Hepatocyte (in vitro differentiated cells): ENCODE measurements at regions not wholly inside any gene's neighbourhood (a gene's known extent, or its start where the extent isn't known, plus 50 kb on each side); places are given as distances from the start of the nearest gene placed in this dataset.

Experiments used
- DNase-seq: peaks from one replicate; pipeline ENCODE4 v3.0.0-alpha.2; 2016; ENCODE audit warnings: low spot score
- H2AFZ ChIP-seq: fragments of 200-600 bp; sonication (generic); 2 replicates; pipeline ENCODE4 v1.6.0; 2016; ENCODE audit warnings: antibody characterized with exemption, mild to moderate bottlenecking
- H3K27ac ChIP-seq: fragments of 200-600 bp; sonication (generic); 2 replicates; pipeline ENCODE4 v1.5.1; 2016; ENCODE audit warnings: mild to moderate bottlenecking
- H3K27me3 ChIP-seq: fragments of 200-600 bp; sonication (generic); 2 replicates; pipeline ENCODE4 v1.6.1; 2016
- H3K36me3 ChIP-seq: fragments of 200-600 bp; sonication (generic); replicated peaks from 2 replicates; pipeline ENCODE4 v1.5.1; 2016; ENCODE audit warnings: low read depth; ENCODE audit not compliant: insufficient read depth
- H3K4me1 ChIP-seq: fragments of 200-600 bp; sonication (generic); 2 replicates; pipeline ENCODE4 v1.5.1; 2016; ENCODE audit warnings: mild to moderate bottlenecking, moderate library complexity; ENCODE audit not compliant: insufficient read depth
- H3K4me2 ChIP-seq: fragments of 200-600 bp; sonication (generic); 2 replicates; pipeline ENCODE4 v1.6.0; 2016
- H3K4me3 ChIP-seq: fragments of 200-600 bp; sonication (generic); 2 replicates; pipeline ENCODE4 v1.5.1; 2016; ENCODE audit warnings: mild to moderate bottlenecking
- H3K79me2 ChIP-seq: fragments of 200-600 bp; sonication (generic); 2 replicates; pipeline ENCODE4 v1.6.0; 2017; ENCODE audit warnings: mild to moderate bottlenecking
- H3K9me2 ChIP-seq: fragments of 200-600 bp; sonication (generic); replicated peaks from 2 replicates; pipeline ENCODE4 v1.6.0; 2017; ENCODE audit warnings: mild to moderate bottlenecking; ENCODE audit not compliant: insufficient read depth
- H3K9me3 ChIP-seq: fragments of 200-600 bp; sonication (generic); 2 replicates; pipeline ENCODE4 v1.5.1; 2016; ENCODE audit warnings: low read depth, mild to moderate bottlenecking
- H4K20me1 ChIP-seq: fragments of 200-600 bp; sonication (generic); 2 replicates; pipeline ENCODE4 v1.6.0; 2016; ENCODE audit warnings: mild to moderate bottlenecking; ENCODE audit not compliant: insufficient read depth, poor library complexity, severe bottlenecking
- EZH2 ChIP-seq: fragments of 200-600 bp; sonication (generic); IDR thresholded peaks from 2 replicates; pipeline ENCODE4 v1.6.1; 2016; ENCODE audit warnings: antibody characterized with exemption, mild to moderate bottlenecking, borderline replicate concordance
- EZH2phosphoT487 ChIP-seq: fragments of 200-600 bp; sonication (generic); IDR thresholded peaks from one replicate; pipeline ENCODE4 v1.6.1; 2018; ENCODE audit warnings: antibody characterized with exemption, mild to moderate bottlenecking, low read depth, moderate library complexity; ENCODE audit not compliant: unreplicated experiment, severe bottlenecking
- WGBS: methylation state at CpG from one replicate; pipeline ENCODE4 v1.1.6; 2016; ENCODE audit warnings: low lambda C conversion rate; ENCODE audit errors: missing lambda C conversion rate; 5-methylcytosine and 5-hydroxymethylcytosine counted together
- TF ChIP-seq, protein P1 (sequence below): fragments of 200-600 bp; sonication (generic); IDR thresholded peaks from 2 replicates; pipeline ENCODE4 v1.5.1; 2016; ENCODE audit warnings: antibody characterized with exemption, mild to moderate bottlenecking; ENCODE audit not compliant: poor library complexity

DNA sequence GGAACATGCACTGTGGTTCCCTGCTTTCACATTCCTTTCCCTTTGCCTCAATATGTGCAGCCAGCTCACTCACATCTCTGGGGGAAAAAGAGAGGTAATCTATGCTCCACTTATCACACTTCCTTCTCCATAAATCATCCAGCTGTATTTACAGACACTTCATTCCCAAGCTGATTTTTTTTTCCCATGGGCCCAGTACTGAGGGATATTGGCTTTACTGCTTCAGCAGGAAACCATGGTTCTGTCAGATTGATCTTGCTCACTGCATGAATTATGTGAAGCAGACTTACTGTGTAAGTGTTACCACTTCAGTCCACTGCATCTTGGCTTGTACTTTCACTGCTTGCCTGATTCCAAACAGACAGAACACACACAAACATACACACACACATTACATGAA is 555.6 kb downstream of the CCER1 start:
- Histone ChIP-seq H3K4me2 (no peak overlapping the region), H3K27ac (no peak overlapping the region), H3K4me1 (no peaks in the 10 kb centered on the region), H3K27me3 (no peaks in the 10 kb centered on the region), H3K9me2 (no peaks in the 10 kb centered on the region), H4K20me1 (no peaks in the 10 kb centered on the region), H3K79me2 (no peaks in the 10 kb centered on the region), H3K36me3 (no peaks in the 10 kb centered on the region), H3K9me3 (peaks cover 13% of the 10 kb centered on the region), H3K4me3 (no peak overlapping the region), H2AFZ (no peak overlapping the region)
- DNase-seq: no peak
- no peak for TF ChIP-seq EZH2phosphoT487
- no peak for TF ChIP-seq EZH2
- TF ChIP-seq, protein P1, sequence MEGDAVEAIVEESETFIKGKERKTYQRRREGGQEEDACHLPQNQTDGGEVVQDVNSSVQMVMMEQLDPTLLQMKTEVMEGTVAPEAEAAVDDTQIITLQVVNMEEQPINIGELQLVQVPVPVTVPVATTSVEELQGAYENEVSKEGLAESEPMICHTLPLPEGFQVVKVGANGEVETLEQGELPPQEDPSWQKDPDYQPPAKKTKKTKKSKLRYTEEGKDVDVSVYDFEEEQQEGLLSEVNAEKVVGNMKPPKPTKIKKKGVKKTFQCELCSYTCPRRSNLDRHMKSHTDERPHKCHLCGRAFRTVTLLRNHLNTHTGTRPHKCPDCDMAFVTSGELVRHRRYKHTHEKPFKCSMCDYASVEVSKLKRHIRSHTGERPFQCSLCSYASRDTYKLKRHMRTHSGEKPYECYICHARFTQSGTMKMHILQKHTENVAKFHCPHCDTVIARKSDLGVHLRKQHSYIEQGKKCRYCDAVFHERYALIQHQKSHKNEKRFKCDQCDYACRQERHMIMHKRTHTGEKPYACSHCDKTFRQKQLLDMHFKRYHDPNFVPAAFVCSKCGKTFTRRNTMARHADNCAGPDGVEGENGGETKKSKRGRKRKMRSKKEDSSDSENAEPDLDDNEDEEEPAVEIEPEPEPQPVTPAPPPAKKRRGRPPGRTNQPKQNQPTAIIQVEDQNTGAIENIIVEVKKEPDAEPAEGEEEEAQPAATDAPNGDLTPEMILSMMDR: no peak

DNA sequence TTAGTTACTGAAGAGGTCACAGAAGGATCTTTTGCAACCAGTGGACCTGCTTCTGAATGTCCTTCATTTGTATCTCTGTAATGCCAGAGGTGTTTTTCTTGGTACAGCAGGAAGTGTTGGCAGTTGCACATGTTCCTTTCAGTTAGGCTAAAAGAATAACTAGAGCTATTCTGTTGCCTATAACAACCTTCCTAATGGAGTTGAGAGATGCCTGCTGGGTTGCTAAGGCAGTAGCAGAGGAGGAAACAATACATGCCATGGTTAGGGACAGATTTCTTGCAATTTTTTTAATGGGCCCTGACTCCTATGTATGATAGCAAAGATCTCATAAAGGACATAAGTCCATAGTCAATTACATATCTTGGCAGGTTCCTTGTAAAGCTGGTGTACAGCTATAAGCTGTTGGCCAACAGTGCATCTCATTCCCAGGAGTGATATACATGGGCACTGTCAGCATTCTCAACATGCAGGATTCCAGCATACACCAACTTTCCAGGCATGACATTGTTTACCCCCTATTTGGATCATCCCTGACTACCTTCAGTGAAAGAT is 556.6 kb downstream of the CCER1 start:
- no peak for DNase-seq
- TF ChIP-seq, protein P1: no peak
- TF ChIP-seq EZH2 (no peak), EZH2phosphoT487 (no peak)
- Histone ChIP-seq H2AFZ (no peak overlapping the region), H3K36me3 (no peaks in the 10 kb centered on the region), H3K4me3 (no peak overlapping the region), H3K27me3 (no peaks in the 10 kb centered on the region), H3K4me2 (no peak overlapping the region), H3K9me2 (no peaks in the 10 kb centered on the region), H3K27ac (no peak overlapping the region), H3K4me1 (no peaks in the 10 kb centered on the region), H4K20me1 (no peaks in the 10 kb centered on the region), H3K79me2 (no peaks in the 10 kb centered on the region), H3K9me3 (peaks cover 13% of the 10 kb centered on the region)

DNA sequence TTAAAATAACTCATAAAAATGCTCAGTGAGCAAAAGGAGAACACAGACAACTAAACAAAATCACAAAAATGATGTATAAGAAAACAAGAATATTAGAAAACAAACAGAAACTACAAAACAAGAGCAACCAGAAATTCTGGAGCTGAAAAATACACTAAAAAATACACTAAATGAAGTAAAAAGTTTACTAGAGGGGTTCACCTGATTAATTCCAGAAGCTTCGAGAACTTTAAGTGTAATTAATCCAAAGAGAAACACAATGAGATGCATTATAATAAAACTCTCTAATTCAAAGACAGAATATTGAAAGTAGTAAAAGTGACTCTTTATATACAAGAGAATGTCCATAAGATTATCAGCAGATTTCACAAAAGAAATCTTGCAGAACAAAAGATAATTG is 558.4 kb downstream of the CCER1 start:
- Histone ChIP-seq H2AFZ (no peak overlapping the region), H3K4me2 (no peak overlapping the region), H3K9me2 (no peaks in the 10 kb centered on the region), H3K36me3 (no peaks in the 10 kb centered on the region), H3K79me2 (no peaks in the 10 kb centered on the region), H3K4me3 (no peak overlapping the region), H3K4me1 (no peaks in the 10 kb centered on the region), H4K20me1 (no peaks in the 10 kb centered on the region), H3K27me3 (no peaks in the 10 kb centered on the region), H3K9me3 (peaks cover 13% of the 10 kb centered on the region), H3K27ac (no peak overlapping the region)
- DNase-seq: no peak
- WGBS: 85% methylated on average over 1 of the region's 1 CpG
- TF ChIP-seq EZH2 (no peak), EZH2phosphoT487 (no peak)
- TF ChIP-seq, protein P1: no peak

DNA sequence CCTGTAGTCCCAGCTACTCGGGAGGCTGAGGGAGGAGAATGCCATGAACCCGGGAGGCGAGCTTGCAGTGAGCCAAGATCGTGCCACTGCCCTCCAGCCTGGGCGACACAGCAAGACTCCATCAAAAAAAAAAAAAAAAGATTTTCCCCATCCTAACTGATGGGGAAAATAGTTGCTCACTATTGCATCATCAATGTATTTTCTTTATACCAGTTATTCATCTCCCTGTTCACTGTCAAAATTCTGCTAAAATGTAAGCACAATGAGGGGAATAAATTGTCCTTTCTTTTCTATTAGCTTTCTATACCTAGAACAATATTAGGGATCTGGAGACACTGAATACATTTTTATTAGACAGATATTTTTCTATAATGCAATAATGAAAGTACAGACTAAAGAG is 561.3 kb downstream of the CCER1 start:
- no peaks in the 10 kb centered on the region for H3K79me2 ChIP-seq
- WGBS: 100% methylated on average over 3 of the region's 5 CpGs
- H3K4me2 ChIP-seq: no peak overlapping the region
- no peaks in the 10 kb centered on the region for H3K27me3 ChIP-seq
- H3K4me3 ChIP-seq: no peak overlapping the region
- no peak for DNase-seq
- peaks cover 13% of the 10 kb centered on the region for H3K9me3 ChIP-seq
- H3K36me3 ChIP-seq: no peaks in the 10 kb centered on the region
- H3K27ac ChIP-seq: no peak overlapping the region
- no peaks in the 10 kb centered on the region for H4K20me1 ChIP-seq
- TF ChIP-seq, protein P1: no peak
- TF ChIP-seq EZH2phosphoT487: no peak
- no peak for TF ChIP-seq EZH2
- no peaks in the 10 kb centered on the region for H3K9me2 ChIP-seq
- H2AFZ ChIP-seq: no peak overlapping the region
- no peaks in the 10 kb centered on the region for H3K4me1 ChIP-seq
